ENCODE measurements at regions not wholly inside any gene's neighbourhood (a gene's known extent, or its start where the extent isn't known, plus 50 kb on each side); places are given as distances from the start of the nearest gene placed in this dataset.

GRCh38 chr11:39589391-39589790, 1870.1 kb downstream of the LRRC4C start:
- no peaks in the 10 kb centered on the region for H3K36me3 ChIP-seq (ENCODE audit: control insufficient read depth, insufficient read depth, low read length)
- TF ChIP-seq CTCF (IDR thresholded peaks at IDR 0.05; ENCODE audit: insufficient read depth, low read length, poor library complexity, severe bottlenecking): no peak
- DNase-seq (ENCODE audit: low read depth): no peak
- H3K27me3 ChIP-seq (ENCODE audit: control insufficient read depth, insufficient read depth, low read length): no peaks in the 10 kb centered on the region
- H3K4me3 ChIP-seq (ENCODE audit: low read depth, low read length): no peak overlapping the region

GRCh38 chr11:39586036-39586435, 1873.4 kb downstream of the LRRC4C start:
- TF ChIP-seq CTCF (IDR thresholded peaks at IDR 0.05; ENCODE audit: insufficient read depth, low read length, poor library complexity, severe bottlenecking): no peak
- no peak overlapping the region for H3K4me3 ChIP-seq (ENCODE audit: low read depth, low read length)
- H3K27me3 ChIP-seq (ENCODE audit: control insufficient read depth, insufficient read depth, low read length): no peaks in the 10 kb centered on the region
- DNase-seq (ENCODE audit: low read depth): no peak
- H3K36me3 ChIP-seq (ENCODE audit: control insufficient read depth, insufficient read depth, low read length): no peaks in the 10 kb centered on the region

- no peaks in the 10 kb centered on the region for H3K36me3 ChIP-seq (ENCODE audit: control insufficient read depth, insufficient read depth, low read length)
- no peak overlapping the region for H3K4me3 ChIP-seq (ENCODE audit: low read depth, low read length)
- TF ChIP-seq CTCF (IDR thresholded peaks at IDR 0.05; ENCODE audit: insufficient read depth, low read length, poor library complexity, severe bottlenecking): no peak
- no peaks in the 10 kb centered on the region for H3K27me3 ChIP-seq (ENCODE audit: control insufficient read depth, insufficient read depth, low read length)
- no peak for DNase-seq (ENCODE audit: low read depth)
Observed at GRCh38 chr11:39571081-39571480, 1888.4 kb downstream of the LRRC4C start.

- DNase-seq (ENCODE audit: low read depth): no peak
Observed at GRCh38 chr11:39570526-39570925, 1888.9 kb downstream of the LRRC4C start.

GRCh38 chr11:39569789-39570188, 1889.7 kb downstream of the LRRC4C start:
- TF ChIP-seq CTCF (IDR thresholded peaks at IDR 0.05; ENCODE audit: insufficient read depth, low read length, poor library complexity, severe bottlenecking): no peak
- DNase-seq (ENCODE audit: low read depth): no peak
- Histone ChIP-seq H3K27me3 (ENCODE audit: control insufficient read depth, insufficient read depth, low read length) (no peaks in the 10 kb centered on the region), H3K36me3 (ENCODE audit: control insufficient read depth, insufficient read depth, low read length) (no peaks in the 10 kb centered on the region), H3K4me3 (ENCODE audit: low read depth, low read length) (no peak overlapping the region)

More at GRCh38 chr11:39570526-39570925, 1888.9 kb downstream of the LRRC4C start:
- H3K4me3 ChIP-seq (ENCODE audit: low read depth, low read length): no peak overlapping the region
- H3K27me3 ChIP-seq (ENCODE audit: control insufficient read depth, insufficient read depth, low read length): no peaks in the 10 kb centered on the region
- H3K36me3 ChIP-seq (ENCODE audit: control insufficient read depth, insufficient read depth, low read length): no peaks in the 10 kb centered on the region
- TF ChIP-seq CTCF (IDR thresholded peaks at IDR 0.05; ENCODE audit: insufficient read depth, low read length, poor library complexity, severe bottlenecking): no peak

GRCh38 chr11:39542460-39542859, 1917.0 kb downstream of the LRRC4C start:
- no peak overlapping the region for H3K4me3 ChIP-seq (ENCODE audit: low read depth, low read length)
- no peaks in the 10 kb centered on the region for H3K27me3 ChIP-seq (ENCODE audit: control insufficient read depth, insufficient read depth, low read length)
- DNase-seq (ENCODE audit: low read depth): peak; percentile 34
- H3K36me3 ChIP-seq (ENCODE audit: control insufficient read depth, insufficient read depth, low read length): no peaks in the 10 kb centered on the region
- TF ChIP-seq CTCF (IDR thresholded peaks at IDR 0.05; ENCODE audit: insufficient read depth, low read length, poor library complexity, severe bottlenecking): no peak

Measured in kidney epithelial cell (primary cell).